ENCODE measurements at regions not wholly inside any gene's neighbourhood (a gene's known extent, or its start where the extent isn't known, plus 50 kb on each side); places are given as distances from the start of the nearest gene placed in this dataset.

GRCh38 chr7:106606120-106606519 is 54.8 kb downstream of the CCDC71L start:
- DNase-seq = no peak

GRCh38 chr7:106604971-106605370 is 56.0 kb downstream of the CCDC71L start:
- no peak for DNase-seq

GRCh38 chr7:106604303-106604924 is 56.5 kb downstream of the CCDC71L start:
- no peak for DNase-seq

- no peak for DNase-seq
Measured at GRCh38 chr7:106603346-106603745, 57.6 kb downstream of the CCDC71L start.

GRCh38 chr7:106602062-106602461 is 58.9 kb downstream of the CCDC71L start:
- DNase-seq = no peak

GRCh38 chr7:106600569-106601373 is 60.2 kb downstream of the CCDC71L start:
- DNase-seq = no peak

- no peak for DNase-seq
Measured at GRCh38 chr7:106599343-106599698, 61.6 kb downstream of the CCDC71L start.

GRCh38 chr7:106598663-106599342 is 62.2 kb downstream of the CCDC71L start:
- DNase-seq = peak; percentile 76

- DNase-seq = no peak
Measured at GRCh38 chr7:106597751-106598546, 63.0 kb downstream of the CCDC71L start.

GRCh38 chr7:106597014-106597413 is 63.9 kb downstream of the CCDC71L start:
- no peak for DNase-seq

GRCh38 chr7:106595922-106596321 is 65.0 kb downstream of the CCDC71L start:
- no peak for DNase-seq

- no peak for DNase-seq
Measured at GRCh38 chr7:106593028-106593417, 67.9 kb downstream of the CCDC71L start.

GRCh38 chr7:106592282-106593027 is 68.5 kb downstream of the CCDC71L start:
- no peak for DNase-seq

- no peak for DNase-seq
Measured at GRCh38 chr7:106591146-106591545, 69.8 kb downstream of the CCDC71L start.

- no peak for DNase-seq
Measured at GRCh38 chr7:106590209-106590816, 70.6 kb downstream of the CCDC71L start.

- DNase-seq = no peak
Measured at GRCh38 chr7:106589198-106589879, 71.6 kb downstream of the CCDC71L start.

GRCh38 chr7:106588422-106589197 is 72.3 kb downstream of the CCDC71L start:
- no peak for DNase-seq

- DNase-seq = no peak
Measured at GRCh38 chr7:106584914-106585759, 75.8 kb downstream of the CCDC71L start.

Measured in HCEC 1CT (cell line).